Upper lobe of left lung (tissue), 4 donors: ENCODE measurements at regions not wholly inside any gene's neighbourhood (a gene's known extent, or its start where the extent isn't known, plus 50 kb on each side); places are given as distances from the start of the nearest gene placed in this dataset.

ENCODE experiments used
- EP300 ChIP-seq, 4 donors: sonication (generic); formaldehyde crosslinking; IDR thresholded peaks; one replicate each; pipeline ENCODE4 v1.5.1; 2017; ENCODE audit warnings: antibody characterized with exemption in 4 of 4, control low read depth in 2 of 4
- TF ChIP-seq, protein P1 (sequence below), 6 experiments: fragments of 450-650 bp in 4 of 6; fragments of 200-600 bp in 2 of 6; sonication (generic) in 2 of 6; IDR thresholded peaks; one replicate each; pipeline ENCODE4 v1.5.1; 2016 to 2019; ENCODE audit warnings: antibody characterized with exemption in 6 of 6

DNA sequence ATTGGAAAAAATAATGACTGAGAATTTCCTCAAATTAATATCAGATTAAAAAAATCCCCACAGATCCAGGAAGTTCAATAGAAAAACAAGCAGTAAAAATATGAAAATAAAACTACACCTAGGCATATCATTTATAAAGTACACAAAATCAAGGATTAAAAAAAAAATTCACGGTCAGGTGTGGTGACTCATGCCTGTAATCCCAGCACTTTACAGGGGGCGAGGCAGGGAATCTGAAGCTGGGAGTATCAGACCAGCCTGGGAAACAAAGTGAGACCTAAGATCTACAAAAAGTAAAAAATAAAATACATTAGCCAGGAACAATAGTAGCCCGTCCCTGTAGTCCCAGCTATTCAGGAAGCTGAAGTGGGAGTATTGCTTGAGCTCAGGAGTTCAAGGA, 778.3 kb upstream of the ALCAM start:
- TF ChIP-seq, protein P1, sequence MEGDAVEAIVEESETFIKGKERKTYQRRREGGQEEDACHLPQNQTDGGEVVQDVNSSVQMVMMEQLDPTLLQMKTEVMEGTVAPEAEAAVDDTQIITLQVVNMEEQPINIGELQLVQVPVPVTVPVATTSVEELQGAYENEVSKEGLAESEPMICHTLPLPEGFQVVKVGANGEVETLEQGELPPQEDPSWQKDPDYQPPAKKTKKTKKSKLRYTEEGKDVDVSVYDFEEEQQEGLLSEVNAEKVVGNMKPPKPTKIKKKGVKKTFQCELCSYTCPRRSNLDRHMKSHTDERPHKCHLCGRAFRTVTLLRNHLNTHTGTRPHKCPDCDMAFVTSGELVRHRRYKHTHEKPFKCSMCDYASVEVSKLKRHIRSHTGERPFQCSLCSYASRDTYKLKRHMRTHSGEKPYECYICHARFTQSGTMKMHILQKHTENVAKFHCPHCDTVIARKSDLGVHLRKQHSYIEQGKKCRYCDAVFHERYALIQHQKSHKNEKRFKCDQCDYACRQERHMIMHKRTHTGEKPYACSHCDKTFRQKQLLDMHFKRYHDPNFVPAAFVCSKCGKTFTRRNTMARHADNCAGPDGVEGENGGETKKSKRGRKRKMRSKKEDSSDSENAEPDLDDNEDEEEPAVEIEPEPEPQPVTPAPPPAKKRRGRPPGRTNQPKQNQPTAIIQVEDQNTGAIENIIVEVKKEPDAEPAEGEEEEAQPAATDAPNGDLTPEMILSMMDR (IDR thresholded peaks at IDR 0.05): no peak
- no peak for TF ChIP-seq EP300 (IDR thresholded peaks at IDR 0.05)
